GM13977 (cell line): ENCODE measurements at regions not wholly inside any gene's neighbourhood (a gene's known extent, or its start where the extent isn't known, plus 50 kb on each side); places are given as distances from the start of the nearest gene placed in this dataset.

Source experiments
- DNase-seq: peaks from one replicate; pipeline ENCODE4 v3.0.0; 2012; ENCODE audit warnings: low spot score
- CTCF ChIP-seq: IDR thresholded peaks from 2 replicates; pipeline ENCODE4 v1.5.1; 2012; ENCODE audit warnings: mild to moderate bottlenecking, control low read depth; ENCODE audit not compliant: insufficient read depth; ENCODE audit errors: extremely low read depth, missing control alignments
- in situ Hi-C: fragments of 300-500 bp; cut with MboI; formaldehyde crosslinking; loops from one replicate; pipeline ENCODE4 v1.12.0; 2022; ENCODE audit warnings: low sequenced_read_pairs, low pct_unique_long_range_greater_than_20kb, mixed read lengths, inconsistent platforms; ENCODE audit not compliant: unreplicated experiment

GRCh38 chr13:30827578-30827925 is 78.5 kb upstream of the MEDAG start:
- in situ Hi-C loops = no loop called here
- no peak for DNase-seq
- no peak for TF ChIP-seq CTCF

- DNase-seq = no peak
- no peak for TF ChIP-seq CTCF
- in situ Hi-C loops = no loop called here
Measured at GRCh38 chr13:30829145-30829832, 76.8 kb upstream of the MEDAG start.

GRCh38 chr13:30829833-30830637 is 76.0 kb upstream of the MEDAG start:
- in situ Hi-C loops = no loop called here
- no peak for DNase-seq
- no peak for TF ChIP-seq CTCF

GRCh38 chr13:30830638-30830965 is 75.5 kb upstream of the MEDAG start:
- in situ Hi-C loops = no loop called here
- DNase-seq = no peak

GRCh38 chr13:30831515-30831914 is 74.6 kb upstream of the MEDAG start:
- no peak for DNase-seq
- no peak for TF ChIP-seq CTCF
- in situ Hi-C loops = no loop called here

More at GRCh38 chr13:30830638-30830965, 75.5 kb upstream of the MEDAG start:
- no peak for TF ChIP-seq CTCF

- in situ Hi-C loops = no loop called here
- DNase-seq = no peak
- TF ChIP-seq CTCF = no peak
Measured at GRCh38 chr13:30832377-30832776, 73.7 kb upstream of the MEDAG start.
